NCI-H748 (cell line): ENCODE measurements at regions not wholly inside any gene's neighbourhood (a gene's known extent, or its start where the extent isn't known, plus 50 kb on each side); places are given as distances from the start of the nearest gene placed in this dataset.

Experiments
- DNase-seq: peaks from one replicate; lab custom pipeline; 2025; ENCODE audit not compliant: unreplicated experiment; lab: John Stamatoyannopoulos, UW

DNA sequence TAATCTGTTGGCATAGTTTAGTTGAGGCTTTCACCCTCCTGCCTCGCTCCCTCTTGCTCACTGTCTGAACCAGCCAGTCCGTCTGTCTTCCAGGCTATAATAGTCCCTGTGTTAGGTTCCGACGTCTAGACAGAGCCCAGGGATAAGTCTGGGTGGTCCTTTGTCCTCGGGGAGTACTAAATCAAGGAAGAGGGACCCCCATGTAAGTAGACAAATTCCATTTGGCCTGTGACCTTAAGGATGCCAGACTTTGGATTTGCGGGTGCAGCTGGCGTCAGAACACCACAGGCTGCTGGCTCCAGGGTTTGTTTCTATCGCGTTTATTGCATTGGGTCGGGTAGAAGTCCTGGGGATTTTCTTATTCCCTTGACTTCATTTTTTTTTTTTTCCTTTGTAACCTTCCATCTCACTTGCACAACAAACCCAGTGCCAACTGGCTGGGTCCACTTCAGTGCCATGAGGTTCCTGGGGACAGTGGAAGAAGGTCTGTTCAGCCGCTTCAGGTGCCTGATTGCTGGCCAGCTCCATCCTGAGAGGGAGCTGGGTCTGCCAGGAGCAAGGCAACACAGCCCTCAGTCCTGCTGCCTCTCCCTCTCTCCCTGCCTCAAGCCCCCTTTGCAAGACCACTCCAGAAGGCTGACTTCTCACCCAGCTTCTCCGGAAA lies 95.4 kb upstream of the KLHL25 start:
- DNase-seq = no peak

DNA sequence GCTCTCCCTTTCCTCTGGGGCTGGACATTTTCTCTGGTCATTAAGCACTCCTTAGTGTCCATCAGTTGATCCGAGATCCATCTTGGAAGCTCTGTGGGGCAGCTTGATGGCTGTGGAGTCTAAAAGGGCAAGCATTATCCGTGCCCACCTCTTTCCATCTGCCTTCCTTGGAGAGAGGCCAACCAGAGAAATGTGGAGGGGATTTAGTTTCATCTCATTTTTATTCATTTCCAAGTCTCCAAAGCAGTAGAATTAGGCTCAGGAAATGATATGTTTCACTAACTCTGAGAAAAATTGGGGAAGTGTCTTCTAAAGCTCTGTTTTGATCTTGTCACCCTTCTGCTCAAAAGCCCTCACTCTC lies 95.9 kb upstream of the KLHL25 start:
- no peak for DNase-seq

DNA sequence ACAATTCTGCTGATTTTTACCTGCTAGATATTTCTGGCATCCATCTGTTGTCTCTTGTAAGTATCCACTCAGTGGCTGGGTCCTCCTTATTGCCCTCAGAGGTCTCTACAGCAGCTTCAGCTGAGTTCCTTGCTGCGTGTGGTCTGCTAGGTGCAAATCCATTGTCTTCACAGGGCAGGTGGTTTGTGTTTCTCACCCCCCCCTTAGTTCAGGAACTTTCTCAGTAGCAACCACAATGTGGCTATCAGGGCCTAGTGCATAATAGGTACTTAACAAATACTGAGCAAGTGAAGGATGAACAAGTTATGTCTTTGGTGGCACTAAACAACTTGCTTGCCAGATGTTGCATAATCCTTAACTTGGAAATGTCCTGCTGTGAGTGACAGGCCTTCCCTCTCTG lies 96.7 kb upstream of the KLHL25 start:
- no peak for DNase-seq

DNA sequence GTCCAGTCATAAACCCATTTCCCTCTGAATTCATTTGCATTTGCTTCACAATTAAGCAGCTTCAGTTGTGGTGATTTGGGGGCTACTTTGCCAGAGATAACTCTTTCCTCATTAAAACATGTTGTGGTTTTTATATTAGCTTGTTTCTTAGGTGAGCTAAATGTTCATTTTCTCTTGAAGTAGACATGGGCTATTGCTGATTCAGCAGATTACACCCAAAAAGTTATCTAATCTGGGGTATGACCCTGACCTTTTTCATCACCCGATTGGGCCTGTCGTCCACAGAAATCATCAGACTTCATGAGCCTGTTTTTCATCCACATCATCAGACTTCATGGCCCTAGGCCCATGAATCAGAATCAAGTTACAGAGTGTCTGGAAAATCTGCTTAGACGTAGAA lies 97.5 kb upstream of the KLHL25 start:
- DNase-seq = no peak

DNA sequence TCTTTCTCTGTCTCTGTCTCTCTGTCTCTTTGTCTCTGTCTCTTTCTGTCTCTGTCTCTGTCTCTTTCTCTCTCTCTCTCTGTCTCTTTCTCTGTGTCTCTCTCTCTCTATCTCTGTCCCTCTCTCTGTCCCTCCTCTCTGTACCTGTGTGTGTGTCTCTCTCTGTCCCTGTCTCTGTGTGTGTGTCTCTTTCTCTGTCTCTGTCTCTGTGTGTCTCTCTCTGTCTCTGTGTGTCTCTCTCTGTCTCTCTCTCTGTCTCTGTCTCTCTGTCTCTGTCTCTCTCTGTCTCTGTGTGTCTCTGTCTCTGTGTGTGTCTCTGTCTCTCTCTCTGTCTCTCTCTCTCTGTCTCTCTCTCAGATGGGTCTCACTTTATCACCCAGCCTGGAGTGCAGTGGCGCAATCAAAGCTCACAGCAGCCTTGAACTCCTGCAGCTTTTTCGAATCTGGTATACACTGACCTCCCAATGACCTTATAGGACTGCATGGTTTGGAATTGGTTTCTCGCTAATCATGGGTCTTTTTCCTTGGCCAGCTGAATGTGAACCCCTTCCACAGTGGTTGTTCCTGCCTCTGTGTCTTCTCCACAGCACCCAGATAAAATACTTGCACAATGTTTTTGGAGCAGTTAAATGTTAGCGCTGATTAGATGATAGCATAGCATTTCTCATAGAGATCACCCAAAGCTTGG lies 102.6 kb upstream of the KLHL25 start:
- no peak for DNase-seq

DNA sequence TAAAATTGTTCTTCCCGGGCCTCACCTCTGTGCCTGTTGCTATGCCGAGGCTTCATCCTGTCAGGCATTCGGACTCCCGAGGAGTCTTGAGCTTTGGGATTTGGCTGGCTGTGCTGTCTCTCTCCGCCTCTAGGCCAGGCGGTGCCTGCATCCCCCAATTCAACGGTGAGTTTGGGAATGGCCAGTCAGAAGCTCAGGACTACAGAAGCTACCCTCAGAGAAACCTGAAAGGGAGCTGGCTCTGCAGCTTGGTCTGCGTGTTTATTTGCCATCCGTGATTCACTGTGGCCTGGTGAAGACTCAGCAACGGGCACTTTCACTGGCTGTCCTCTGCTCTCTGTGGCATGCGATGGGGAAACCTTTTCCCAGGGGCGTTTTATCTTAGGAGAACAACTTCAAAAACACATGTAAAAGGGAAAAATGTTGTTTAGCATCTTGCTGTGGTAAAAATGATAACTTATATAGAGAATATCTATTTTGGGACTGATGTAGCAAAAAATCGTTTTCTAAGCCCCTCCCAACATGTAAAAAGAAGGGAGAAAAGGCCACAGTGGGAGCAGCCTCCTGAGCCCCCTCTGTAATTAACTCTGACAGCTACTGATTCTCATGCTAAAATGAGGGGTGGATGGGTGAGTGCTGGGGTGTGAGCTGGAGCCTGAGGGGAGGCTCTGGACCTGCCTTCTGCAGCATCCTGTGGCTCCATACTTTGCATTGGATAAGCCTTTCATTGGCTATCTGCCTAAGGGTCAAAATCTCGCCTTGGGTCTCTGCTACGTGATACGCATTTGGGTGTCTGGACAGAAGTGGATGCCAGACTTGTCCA lies 103.4 kb upstream of the KLHL25 start:
- no peak for DNase-seq

DNA sequence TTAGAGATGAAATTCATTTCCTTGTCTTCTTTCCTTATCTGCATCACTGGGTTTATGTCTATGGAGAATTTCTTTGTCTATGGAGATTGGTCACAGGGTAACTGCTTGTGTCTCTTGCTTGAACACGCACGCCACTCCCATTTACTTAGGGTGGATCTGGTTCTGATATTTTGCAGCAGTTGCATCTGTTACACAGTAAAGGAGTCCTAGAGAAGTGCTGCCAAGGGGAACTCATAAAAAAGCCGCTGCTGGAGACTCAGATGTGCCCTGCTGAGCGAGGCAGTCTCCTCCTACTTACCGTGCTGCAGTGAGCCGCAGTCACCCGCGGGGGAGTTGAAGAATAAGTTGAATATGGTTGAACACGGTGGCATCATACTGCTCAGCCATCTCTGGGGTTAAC lies 105.2 kb upstream of the KLHL25 start:
- peak; percentile 3 for DNase-seq

DNA sequence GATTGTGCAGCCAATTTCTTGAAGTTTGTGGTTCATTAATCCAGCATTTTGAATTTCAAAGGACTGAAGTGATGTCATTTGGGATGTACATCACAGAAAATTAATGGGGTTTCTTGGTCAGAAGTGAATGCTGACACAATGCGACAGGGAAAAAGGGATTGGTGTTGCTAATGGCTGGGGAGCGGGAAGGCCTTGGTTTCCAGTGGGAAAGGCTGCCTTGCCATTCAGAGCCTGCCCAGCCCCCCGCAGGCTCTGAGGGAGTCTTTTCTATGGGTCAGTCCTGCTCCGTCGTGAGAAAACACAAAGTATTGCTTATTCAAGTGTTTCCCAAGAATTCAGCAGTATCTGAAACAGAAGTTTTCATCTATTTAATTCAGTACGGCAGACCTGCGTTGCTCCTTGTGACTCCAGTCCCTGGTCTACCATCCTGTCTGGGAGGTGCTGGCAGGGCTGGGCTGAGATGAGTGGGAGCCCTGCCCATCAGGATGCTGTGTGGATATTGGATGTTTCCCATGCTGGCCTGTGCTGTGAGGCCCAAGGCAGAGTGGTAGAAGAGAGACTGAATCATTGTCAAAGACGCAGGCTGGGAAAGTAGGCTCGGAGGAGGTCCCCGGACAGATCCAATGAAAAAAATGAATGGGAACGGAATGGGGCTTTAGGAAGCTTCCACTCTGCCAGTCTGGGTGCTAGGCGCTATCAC lies 111.2 kb upstream of the KLHL25 start:
- no peak for DNase-seq

DNA sequence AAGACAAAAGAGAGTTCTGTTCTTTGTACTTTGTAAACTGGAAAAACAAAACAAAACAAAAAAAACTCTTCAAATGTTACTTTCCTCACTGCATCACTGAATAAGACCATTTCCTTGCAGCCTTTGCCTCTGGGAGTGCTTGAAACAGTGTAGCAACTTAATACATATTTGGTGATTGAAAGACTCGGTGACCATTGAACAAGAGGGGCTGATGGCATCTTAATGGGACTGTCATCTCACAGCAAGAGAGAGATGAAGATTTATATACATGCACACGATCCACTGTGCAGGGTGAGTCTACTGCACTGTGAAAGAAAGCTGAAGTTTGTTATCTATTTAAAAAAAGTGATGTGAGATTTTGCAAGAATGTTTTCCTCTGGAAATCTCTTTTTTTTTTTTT lies 111.9 kb upstream of the KLHL25 start:
- DNase-seq = no peak

DNA sequence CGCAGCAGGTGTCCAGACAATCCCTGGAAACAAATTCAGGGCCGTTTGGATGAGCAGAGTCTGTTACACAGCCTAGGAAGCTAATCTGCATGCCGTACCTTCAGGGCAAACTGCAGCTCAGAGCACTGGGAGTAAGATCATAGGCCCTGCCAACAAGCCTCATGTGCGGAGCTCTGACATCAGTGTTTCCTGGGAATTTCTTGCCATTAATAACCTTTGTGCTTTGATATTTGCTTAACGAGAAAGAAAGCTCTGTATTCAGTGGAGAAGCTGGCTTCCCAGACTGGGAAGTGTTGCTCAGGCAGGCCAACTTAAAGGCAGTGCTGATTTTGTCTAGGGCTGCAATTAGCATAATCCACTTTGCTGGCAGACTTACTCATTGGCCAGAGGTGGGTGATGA lies 116.1 kb upstream of the KLHL25 start:
- no peak for DNase-seq

DNA sequence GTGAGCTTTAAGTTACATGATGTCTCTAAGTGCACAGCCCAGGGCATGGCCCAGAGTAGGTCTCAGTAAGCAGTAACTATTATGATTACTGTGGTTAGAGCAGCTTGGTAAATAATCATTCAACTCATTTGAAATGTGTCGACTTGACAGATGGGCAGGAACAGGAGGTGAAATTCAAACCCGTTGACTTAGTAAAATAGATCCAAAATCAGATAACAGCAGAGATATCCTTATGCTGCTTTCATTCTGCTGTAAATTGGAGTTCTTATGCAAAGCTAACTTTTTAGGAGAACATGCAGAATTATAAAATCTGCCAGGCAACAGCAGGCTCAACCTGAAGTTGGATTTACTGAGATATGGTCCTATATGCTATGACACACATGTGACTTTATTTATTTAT lies 118.7 kb upstream of the KLHL25 start:
- no peak for DNase-seq

DNA sequence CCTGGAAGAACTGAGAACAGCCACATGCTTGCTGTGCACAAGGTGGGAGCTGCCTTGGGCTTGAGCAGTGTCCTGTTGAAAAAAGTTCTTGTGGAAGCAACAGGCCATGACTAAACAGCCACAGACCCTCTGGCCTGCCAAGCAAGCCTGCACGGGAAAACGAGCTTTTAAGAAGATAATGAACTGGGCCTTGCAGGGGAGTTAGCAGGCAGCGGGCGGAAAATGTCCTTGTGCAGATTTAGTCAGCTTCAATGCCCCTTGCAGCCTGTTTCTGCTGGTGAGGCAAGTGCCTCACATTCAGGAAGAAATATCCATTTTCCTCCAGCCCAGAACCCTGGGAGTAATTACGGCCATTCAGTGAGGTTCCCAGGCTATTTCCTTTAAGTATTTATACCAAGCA lies 126.2 kb upstream of the KLHL25 start:
- DNase-seq = no peak

DNA sequence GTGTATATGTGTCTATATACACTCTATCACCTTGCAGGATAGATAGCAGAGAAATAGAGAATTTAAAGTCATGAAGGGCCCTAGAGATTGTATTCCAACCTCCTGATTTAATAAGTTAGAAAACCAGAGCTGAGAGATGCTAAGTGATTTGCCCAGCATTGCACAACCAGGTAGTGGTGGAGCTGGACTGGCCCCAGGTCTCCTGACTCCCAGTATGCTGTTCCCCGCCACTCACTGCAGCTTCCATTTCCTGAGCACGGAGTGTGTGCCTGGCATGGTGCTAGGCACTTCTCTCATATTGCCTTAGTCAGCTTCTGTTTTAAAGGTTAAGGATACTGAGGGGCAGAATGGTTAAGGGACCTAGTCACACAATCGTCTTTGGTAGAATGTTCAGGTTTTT lies 129.4 kb upstream of the KLHL25 start:
- no peak for DNase-seq

DNA sequence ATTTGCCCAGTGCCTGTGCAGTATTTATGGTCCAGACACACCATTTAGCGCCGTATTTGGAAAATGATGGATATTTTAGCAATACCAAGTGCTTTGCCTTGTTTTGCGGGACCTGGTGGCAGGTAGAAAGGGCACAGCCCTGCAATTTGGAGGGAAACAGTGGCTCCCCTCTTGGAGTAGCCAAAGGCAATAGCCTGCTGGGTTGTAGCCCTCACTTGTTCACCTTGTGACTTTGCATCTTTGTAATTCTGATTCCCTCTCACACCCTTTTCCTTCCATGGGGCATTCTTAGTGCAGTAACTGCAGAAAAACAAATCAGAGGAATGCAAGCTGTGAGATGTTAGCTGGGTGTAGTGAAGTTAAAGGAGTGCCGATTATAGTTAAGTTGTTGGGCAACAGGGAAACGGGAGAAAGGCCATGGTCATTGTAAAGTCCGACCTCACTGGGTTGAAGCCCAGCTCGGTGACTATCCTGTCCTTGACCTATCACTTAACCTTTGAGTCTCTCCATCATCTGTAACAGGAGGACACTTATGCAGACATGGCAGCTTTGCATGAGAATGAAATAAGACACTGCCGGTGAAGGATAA lies 131.0 kb upstream of the KLHL25 start:
- DNase-seq = no peak

DNA sequence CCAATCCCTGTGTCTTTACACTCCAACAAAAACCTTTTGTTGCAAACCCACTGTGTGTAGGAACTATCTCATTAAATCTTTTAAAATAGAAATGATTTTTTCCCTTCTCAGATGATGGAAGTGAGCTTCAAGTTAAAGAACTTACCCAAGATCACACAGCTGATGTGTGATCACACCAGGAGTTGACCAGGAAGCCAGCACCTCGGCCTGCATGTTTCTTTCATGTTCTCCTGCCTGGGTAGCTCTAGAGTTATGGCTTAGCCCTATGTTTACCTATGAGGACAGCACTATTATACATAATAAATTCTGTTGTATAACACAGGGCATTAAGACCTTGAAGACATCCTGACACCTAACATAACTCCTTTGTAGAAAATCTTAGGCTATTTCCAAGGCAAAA lies 132.1 kb upstream of the KLHL25 start:
- DNase-seq = no peak

DNA sequence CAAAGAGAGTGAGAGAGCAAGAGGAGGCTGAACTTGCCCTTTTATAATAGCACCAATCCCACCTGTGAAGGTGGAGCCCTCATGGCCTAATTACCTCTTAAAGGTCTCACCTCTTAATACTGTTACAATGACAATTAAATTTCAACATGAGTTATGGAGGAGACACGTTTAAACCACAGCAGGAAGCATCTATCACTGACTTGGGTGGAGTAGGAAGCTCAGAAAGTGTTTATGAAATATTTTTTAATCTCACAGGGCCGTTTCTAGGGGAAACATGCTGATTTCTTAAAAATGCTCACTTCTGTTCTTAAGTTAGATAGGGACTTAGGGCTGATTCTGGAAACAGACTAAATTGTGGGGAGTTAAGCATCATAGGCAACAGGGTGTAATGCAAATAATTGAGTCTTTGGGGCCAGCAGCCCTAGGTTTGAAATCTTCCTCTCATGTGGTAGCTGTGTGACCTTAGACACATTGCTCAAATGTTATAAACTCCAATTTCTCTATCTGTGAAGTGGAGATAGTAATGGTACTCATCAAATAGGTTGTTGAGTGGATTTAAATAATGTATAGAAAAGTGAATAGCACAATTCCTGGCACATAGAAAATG lies 133.3 kb upstream of the KLHL25 start:
- no peak for DNase-seq

DNA sequence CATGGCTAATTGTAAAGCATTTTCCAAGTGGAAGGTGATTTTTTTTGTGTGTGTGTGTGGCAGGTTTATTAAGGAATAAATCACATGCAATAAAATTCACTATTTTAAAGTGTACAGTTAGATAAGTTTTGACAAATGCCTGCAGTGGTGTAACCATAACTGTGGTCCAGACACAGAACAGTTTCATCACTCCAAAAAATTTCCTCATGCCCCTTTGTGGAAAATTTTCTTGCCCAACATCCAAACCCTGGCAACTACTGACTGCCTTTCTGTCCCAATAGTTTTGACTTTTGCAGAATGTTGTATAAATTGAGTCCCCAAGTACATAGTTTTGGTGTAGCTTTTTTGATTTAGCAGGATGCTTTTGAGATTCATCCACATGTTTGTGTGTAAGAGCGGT lies 135.1 kb upstream of the KLHL25 start:
- no peak for DNase-seq

DNA sequence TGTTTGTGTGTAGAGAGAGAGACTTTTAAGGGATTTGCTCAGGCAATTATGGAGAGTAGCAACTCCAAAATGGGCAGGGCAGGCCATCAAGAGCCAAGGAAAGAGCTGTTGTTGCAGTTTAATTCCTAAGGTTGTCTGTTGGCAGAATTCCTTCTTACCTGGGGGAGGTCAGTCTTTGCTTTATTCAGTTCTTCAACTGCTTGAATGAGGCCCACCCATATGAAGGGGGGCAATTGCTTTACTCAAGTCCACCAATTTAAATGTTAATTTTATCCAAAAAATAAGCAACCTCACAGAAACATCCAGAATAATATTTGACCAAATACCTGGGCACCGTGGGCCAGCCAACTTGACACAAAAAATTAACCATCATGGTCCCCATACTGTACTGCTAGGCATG lies 137.7 kb upstream of the KLHL25 start:
- DNase-seq = no peak

DNA sequence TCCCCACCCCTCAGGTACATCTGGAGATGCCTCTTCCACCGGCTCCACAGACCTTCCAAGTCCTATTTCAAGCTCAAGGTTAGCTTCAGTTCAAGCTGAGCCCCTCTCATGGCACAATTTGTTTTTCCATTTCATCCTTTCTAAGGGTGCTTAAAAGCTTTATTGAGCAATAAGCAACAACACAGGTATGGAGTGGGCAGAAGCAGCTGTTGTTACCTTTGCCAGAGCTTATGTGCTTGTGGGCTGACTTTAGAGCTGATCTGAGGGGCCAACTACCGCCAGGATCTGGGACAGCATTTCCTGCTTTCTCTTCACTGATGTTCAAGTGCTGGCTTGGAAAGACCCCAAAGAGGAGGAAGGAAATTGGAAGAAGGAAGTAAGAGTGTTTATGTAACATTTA lies 140.0 kb upstream of the KLHL25 start:
- DNase-seq = no peak

DNA sequence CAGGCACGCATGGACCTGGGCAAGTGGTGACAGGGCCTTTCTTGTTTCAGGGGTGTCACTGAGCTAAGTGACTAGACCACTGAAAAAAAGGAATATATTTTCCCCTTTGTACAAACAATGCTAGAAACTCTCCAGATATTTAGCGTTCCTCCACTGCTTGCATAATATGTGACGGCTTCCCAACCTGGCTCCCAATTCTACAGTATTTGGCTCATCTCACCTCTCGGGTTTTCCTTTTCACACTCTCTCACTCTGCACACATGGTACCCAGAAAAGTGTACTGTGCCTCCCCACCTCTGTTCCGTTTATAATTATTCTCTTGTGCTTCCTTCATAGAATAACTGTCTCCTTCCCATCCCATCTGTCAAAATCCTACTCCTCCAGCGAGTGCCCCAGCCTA lies 140.5 kb upstream of the KLHL25 start:
- DNase-seq = no peak

DNA sequence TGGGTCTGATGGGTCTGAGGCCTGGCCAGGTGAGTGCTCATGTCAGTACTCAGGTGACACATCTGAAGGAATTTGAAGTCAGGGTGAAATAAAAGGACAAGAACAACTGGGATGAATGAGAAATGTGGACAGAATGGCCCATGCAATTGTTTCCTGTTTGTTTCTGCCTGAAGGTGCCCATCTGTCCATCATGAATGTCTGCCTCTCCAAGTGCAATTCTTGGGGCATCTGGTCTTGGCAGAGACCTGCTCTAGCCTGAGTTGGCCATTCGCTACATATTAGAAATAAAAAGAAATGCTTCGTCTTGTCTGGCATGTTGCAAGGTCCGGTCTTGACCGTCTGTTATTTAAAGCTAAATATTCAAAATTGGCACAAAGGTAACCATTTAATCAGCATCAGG lies 142.0 kb upstream of the AGBL1 start:
- DNase-seq = no peak
